Breast epithelium (tissue), 3 donors: ENCODE measurements at regions not wholly inside any gene's neighbourhood (a gene's known extent, or its start where the extent isn't known, plus 50 kb on each side); places are given as distances from the start of the nearest gene placed in this dataset.

Experiments used
- POLR2A ChIP-seq: fragments of 450-650 bp; IDR thresholded peaks from one replicate; pipeline ENCODE4 v1.6.1; 2016; ENCODE audit warnings: antibody characterized with exemption, mild to moderate bottlenecking, moderate library complexity
- POLR2AphosphoS5 ChIP-seq, 3 donors: sonication (generic); formaldehyde crosslinking; IDR thresholded peaks; one replicate each; pipeline ENCODE4 v1.6.1; 2017; ENCODE audit warnings: antibody characterized with exemption in 3 of 3
- TF ChIP-seq, protein P1 (sequence below), 3 donors: fragments of 450-650 bp; IDR thresholded peaks; one replicate each; pipeline ENCODE4 v1.5.1; 2016 to 2017; ENCODE audit warnings: antibody characterized with exemption in 3 of 3, mild to moderate bottlenecking in 3 of 3, moderate library complexity in 3 of 3

DNA sequence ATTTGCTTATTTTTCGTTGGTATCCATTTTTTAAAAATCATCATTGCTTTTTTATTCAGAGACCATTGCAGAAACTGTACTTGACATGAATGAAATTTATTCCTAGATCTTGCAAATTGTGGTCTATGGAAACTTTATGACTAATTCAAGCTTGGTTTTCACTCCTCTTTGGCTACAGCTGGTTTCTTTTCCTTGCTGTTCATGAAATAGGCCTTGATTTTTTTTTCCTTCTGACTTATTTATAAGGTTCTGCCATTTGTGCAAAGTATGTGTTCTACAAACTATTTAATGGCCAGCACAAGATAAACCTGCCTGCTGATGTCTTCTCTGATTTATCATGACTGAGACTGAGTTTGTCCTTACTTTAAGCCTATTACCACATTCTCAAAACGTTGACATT, 764.0 kb upstream of the SLITRK5 start:
- TF ChIP-seq, protein P1, sequence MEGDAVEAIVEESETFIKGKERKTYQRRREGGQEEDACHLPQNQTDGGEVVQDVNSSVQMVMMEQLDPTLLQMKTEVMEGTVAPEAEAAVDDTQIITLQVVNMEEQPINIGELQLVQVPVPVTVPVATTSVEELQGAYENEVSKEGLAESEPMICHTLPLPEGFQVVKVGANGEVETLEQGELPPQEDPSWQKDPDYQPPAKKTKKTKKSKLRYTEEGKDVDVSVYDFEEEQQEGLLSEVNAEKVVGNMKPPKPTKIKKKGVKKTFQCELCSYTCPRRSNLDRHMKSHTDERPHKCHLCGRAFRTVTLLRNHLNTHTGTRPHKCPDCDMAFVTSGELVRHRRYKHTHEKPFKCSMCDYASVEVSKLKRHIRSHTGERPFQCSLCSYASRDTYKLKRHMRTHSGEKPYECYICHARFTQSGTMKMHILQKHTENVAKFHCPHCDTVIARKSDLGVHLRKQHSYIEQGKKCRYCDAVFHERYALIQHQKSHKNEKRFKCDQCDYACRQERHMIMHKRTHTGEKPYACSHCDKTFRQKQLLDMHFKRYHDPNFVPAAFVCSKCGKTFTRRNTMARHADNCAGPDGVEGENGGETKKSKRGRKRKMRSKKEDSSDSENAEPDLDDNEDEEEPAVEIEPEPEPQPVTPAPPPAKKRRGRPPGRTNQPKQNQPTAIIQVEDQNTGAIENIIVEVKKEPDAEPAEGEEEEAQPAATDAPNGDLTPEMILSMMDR (IDR thresholded peaks at IDR 0.05) = no peak
- TF ChIP-seq POLR2AphosphoS5 (IDR thresholded peaks at IDR 0.05) (no peak), POLR2A (no peak)
